ENCODE measurements at regions not wholly inside any gene's neighbourhood (a gene's known extent, or its start where the extent isn't known, plus 50 kb on each side); places are given as distances from the start of the nearest gene placed in this dataset.

- no peak for TF ChIP-seq CTCF (IDR thresholded peaks at IDR 0.05)
- no peak for TF ChIP-seq POLR2A (IDR thresholded peaks at IDR 0.05)
Observed at GRCh38 chr17:14803826-14804225, 461.3 kb downstream of the PMP22 start.

All from right lobe of liver (tissue), 4 donors.